Breast epithelium (tissue), 3 donors: ENCODE measurements at regions not wholly inside any gene's neighbourhood (a gene's known extent, or its start where the extent isn't known, plus 50 kb on each side); places are given as distances from the start of the nearest gene placed in this dataset.

Experiments
- CTCF ChIP-seq, 3 donors: fragments of 450-650 bp; IDR thresholded peaks; one replicate each; pipeline ENCODE4 v1.5.1; 2016 to 2017; ENCODE audit warnings: antibody characterized with exemption in 3 of 3, mild to moderate bottlenecking in 3 of 3, moderate library complexity in 3 of 3
- POLR2AphosphoS5 ChIP-seq, 3 donors: sonication (generic); formaldehyde crosslinking; IDR thresholded peaks; one replicate each; pipeline ENCODE4 v1.6.1; 2017; ENCODE audit warnings: antibody characterized with exemption in 3 of 3

DNA sequence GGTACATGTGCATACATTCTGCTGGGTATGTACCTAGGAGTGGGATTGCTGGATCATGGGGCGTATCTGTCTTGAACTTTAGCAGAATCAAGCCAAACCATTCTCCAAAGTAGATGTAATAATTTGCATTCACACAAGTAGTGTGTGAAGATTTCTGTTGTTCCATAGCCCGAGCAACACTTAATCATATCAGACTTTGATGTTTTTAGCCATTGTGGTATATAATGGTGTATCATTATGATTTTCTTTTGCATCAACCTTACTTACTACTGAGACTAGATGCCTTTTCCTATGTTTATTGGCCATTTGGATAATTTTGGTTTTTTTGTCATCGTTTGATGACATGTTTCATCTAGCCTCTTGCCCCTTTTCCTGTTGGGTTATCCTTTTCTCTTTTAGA lies 72.0 kb upstream of the TNRC6B start:
- TF ChIP-seq POLR2AphosphoS5 (IDR thresholded peaks at IDR 0.05) (no peak), CTCF (IDR thresholded peaks at IDR 0.05) (no peak)
